HL-60/S4 (cell line): ENCODE measurements at regions not wholly inside any gene's neighbourhood (a gene's known extent, or its start where the extent isn't known, plus 50 kb on each side); places are given as distances from the start of the nearest gene placed in this dataset.

Experiments used
- in situ Hi-C: fragments of 300-500 bp; cut with MboI; formaldehyde crosslinking; loops from 2 replicates; pipeline ENCODE4 v1.14.3; 2022; ENCODE audit warnings: low sequenced_read_pairs

DNA sequence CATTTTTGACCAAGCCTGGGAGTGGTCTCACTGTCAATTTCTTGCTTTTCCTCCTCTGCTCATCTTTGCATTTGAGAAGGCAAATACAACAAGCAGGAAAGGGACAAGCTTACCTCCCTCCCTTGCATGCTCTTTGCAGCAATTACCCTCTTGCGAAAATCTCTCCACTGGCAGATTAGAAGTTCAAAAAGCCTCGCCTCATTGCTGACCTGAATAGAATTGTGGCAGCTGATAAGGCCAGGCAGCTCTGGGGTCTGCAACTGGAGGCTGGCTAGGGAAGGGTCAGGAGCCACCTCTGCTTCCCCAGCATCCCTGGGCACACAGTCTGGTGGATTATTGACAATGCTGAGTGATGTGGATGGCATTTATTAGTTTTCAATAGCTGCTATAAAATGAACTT is 362.3 kb upstream of the KIF2A start:
- in situ Hi-C loops, result no loop called here

DNA sequence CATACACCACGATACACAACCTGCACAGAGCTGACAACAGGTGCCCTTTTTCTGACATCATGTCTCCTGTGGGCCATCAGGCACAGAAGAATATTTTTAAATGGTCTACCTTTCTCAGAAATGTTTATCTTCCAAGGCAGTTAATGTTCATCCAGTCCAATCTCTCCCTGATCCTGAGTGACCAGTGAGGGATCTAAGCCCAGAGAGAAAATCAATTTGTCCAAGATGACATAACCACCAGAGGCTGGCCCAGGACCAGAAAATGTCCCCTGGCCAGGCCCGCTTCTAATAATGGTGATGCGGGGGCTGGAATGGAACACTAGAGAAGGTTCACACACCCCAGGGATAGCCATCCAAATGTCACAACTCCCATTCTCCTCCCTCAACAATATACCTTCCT is 357.9 kb upstream of the KIF2A start:
- in situ Hi-C loops, result no loop called here

- in situ Hi-C loops, result no loop called here
Observed at GRCh38 chr5:61949054-61949678, 356.8 kb upstream of the KIF2A start.

GRCh38 chr5:61949679-61950435 is 356.1 kb upstream of the KIF2A start:
- in situ Hi-C loops, result no loop called here

GRCh38 chr5:61951295-61951694 is 354.7 kb upstream of the KIF2A start:
- in situ Hi-C loops, result no loop called here

- in situ Hi-C loops, result no loop called here
Observed at GRCh38 chr5:61953913-61954312, 352.1 kb upstream of the KIF2A start.

GRCh38 chr5:61964201-61964600 is 341.8 kb upstream of the KIF2A start:
- in situ Hi-C loops, result no loop called here

- in situ Hi-C loops, result no loop called here
Observed at GRCh38 chr5:61965069-61965468, 340.9 kb upstream of the KIF2A start.

- in situ Hi-C loops, result no loop called here
Observed at GRCh38 chr5:61965490-61965889, 340.5 kb upstream of the KIF2A start.

DNA sequence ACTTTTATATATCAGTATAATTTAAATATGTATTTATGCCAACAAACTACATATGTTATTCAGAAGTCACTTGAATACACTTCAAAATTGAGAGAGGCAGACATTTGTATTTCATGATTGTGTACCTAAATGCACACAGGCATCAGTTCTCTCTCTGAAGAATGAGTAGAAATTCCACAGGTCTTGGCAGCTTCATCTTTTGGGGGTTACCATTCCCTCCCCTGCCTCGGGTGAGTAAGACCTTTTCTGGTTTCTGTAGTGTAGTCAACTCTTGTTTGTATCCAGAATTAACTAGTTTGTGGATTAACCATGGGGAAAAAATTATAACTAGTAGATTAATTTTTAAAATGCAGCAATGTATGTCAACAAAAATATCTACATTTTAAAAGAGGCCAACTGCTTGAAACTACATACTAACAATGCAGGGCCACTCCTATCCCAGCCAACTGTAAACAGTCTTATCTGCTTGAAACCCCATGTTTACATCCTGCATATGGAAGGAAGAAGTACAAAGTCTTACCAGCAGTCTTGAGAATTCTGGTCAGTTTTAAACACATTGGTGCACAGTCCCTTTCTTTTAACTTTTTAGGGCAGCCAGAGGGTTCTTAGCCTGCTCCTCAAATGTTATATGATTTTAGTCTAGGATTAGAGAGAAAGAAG is 339.6 kb upstream of the KIF2A start:
- in situ Hi-C loops, result no loop called here

DNA sequence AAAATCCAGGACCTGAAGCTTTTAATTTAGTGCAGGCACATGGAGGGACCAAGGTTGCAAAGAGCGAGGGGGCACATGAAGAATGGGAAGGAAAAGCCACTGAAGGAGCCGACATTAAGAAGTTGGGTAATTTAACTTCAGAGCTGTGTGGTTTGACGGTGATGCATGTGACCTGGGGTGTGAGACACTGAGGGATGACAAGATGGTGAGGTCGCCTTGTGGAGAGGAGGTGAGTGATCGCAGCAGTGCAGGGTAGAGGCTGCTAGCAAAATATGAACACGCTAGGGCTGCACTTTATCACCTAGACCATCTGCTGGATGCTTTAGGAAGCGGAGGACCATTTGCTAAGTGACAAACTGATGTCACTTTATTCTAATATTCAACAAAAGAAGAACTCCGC is 339.0 kb upstream of the KIF2A start:
- in situ Hi-C loops, result no loop called here

- in situ Hi-C loops, result no loop called here
Observed at GRCh38 chr5:61967681-61968080, 338.3 kb upstream of the KIF2A start.

DNA sequence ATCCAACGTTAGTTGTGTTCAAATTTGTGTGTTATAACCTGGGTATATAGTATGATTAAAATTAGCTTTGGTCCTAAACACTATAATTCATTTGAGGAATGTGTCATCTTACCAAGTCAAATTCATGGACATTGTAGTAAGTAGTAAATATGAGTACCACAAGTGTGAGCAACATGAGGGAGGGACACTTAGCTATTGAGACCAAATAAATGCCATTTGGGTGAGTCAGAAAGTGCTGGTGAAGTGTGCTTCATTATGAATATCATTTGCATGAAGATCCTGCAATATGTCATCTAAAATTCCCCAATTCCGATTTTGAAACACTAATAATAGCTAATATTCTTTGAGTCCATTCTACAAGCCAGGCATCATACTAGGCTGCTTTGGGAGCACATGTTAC is 336.7 kb upstream of the KIF2A start:
- in situ Hi-C loops, result no loop called here

GRCh38 chr5:61969755-61970154 is 336.3 kb upstream of the KIF2A start:
- in situ Hi-C loops, result no loop called here

GRCh38 chr5:61970218-61970617 is 335.8 kb upstream of the KIF2A start:
- in situ Hi-C loops, result no loop called here

GRCh38 chr5:61974680-61975079 is 331.3 kb upstream of the KIF2A start:
- in situ Hi-C loops, result no loop called here

GRCh38 chr5:61981886-61982285 is 324.1 kb upstream of the KIF2A start:
- in situ Hi-C loops, result no loop called here

DNA sequence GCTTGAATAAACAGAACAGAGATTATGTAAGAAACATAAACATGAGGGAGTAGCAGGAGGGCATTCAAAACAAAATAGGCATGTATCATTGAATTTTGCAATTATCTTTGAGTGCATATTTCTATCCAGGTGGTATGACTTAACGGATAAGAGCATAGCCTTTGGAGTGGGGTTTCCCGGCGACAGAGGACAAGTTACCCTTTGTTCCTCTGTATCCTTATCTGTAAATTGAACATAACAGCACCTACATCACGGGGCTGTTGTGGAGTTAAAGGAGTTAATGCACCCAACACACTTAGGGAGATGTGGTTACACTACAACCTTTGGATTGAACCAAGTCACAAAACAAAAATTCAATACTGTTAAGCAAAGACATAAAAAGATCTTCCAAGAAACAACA is 314.6 kb upstream of the KIF2A start:
- in situ Hi-C loops, result no loop called here

GRCh38 chr5:61991866-61992265 is 314.1 kb upstream of the KIF2A start:
- in situ Hi-C loops, result no loop called here

- in situ Hi-C loops, result no loop called here
Observed at GRCh38 chr5:61993295-61993927, 312.6 kb upstream of the KIF2A start.

- in situ Hi-C loops, result no loop called here
Observed at GRCh38 chr5:61994171-61994570, 311.8 kb upstream of the KIF2A start.

GRCh38 chr5:61995486-61995885 is 310.5 kb upstream of the KIF2A start:
- in situ Hi-C loops, result no loop called here
